ENCODE measurements at regions not wholly inside any gene's neighbourhood (a gene's known extent, or its start where the extent isn't known, plus 50 kb on each side); places are given as distances from the start of the nearest gene placed in this dataset.

DNA sequence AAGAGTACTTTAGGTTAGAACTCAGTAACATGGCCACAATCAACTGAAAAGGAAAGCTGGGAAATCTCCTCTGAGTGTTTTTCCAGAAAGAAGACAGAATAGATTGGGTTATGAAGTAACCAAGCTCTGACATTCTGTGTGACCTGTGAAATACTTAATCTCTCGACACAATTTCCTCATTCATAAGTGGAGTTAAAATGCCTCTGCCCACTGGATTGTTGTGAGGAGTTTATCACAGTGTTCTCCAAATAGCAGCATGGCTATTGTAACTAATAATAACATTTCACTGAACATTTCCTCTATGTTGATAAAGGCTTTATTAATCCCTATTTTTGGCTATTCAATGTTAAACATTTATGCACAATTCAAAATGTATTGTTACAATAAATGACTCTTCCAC is 311.0 kb downstream of the GABRB2 start:
- H3K27me3 ChIP-seq, result no peaks in the 10 kb centered on the region
- TF ChIP-seq, protein P1, sequence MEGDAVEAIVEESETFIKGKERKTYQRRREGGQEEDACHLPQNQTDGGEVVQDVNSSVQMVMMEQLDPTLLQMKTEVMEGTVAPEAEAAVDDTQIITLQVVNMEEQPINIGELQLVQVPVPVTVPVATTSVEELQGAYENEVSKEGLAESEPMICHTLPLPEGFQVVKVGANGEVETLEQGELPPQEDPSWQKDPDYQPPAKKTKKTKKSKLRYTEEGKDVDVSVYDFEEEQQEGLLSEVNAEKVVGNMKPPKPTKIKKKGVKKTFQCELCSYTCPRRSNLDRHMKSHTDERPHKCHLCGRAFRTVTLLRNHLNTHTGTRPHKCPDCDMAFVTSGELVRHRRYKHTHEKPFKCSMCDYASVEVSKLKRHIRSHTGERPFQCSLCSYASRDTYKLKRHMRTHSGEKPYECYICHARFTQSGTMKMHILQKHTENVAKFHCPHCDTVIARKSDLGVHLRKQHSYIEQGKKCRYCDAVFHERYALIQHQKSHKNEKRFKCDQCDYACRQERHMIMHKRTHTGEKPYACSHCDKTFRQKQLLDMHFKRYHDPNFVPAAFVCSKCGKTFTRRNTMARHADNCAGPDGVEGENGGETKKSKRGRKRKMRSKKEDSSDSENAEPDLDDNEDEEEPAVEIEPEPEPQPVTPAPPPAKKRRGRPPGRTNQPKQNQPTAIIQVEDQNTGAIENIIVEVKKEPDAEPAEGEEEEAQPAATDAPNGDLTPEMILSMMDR (IDR thresholded peaks at IDR 0.05 in 4 of 5, conservative IDR thresholded peaks at IDR 0.05 in 1 of 5), result no peak
- no peak for TF ChIP-seq POLR2A (IDR thresholded peaks at IDR 0.05)
- H3K9me3 ChIP-seq, result no peaks in the 10 kb centered on the region
- H3K4me3 ChIP-seq, result no peak overlapping the region
- ATAC-seq (no peak), DNase-seq (no peak)
- in situ Hi-C loops (cut with MboI; ENCODE audit: low sequenced_read_pairs in 4 of 4) (no loop called here), intact Hi-C loops (cut with DNase I; ENCODE audit: low total_unique reads) (no loop called here)
- H3K27ac ChIP-seq, result no peak overlapping the region
- H3K4me1 ChIP-seq, result no peaks in the 10 kb centered on the region
- no peaks in the 10 kb centered on the region for H3K36me3 ChIP-seq

DNA sequence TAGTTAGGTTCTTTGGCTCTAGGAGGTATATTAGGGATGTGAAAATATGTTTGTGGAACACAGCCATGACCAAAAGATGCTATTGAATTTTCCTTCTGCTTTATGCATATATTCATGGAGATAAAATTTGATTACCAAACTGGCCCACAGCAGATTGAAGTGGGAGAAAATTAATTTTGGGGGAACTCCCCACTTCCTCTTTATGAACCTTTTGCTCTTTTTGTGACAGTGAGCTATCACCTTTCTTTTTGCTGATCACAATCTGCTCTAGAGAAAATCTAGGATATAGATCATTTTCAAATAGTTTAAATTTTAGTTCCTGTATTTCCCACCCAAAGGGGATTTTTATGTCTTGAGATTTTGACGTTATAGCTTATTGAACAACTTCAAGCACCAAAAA is 313.0 kb downstream of the GABRB2 start:
- Histone ChIP-seq H3K4me1 (no peaks in the 10 kb centered on the region), H3K36me3 (no peaks in the 10 kb centered on the region), H3K4me3 (no peak overlapping the region), H3K27ac (no peak overlapping the region), H3K9me3 (no peaks in the 10 kb centered on the region), H3K27me3 (no peaks in the 10 kb centered on the region)
- intact Hi-C loops (cut with DNase I; ENCODE audit: low total_unique reads), result no loop called here
- no peak for ATAC-seq
- DNase-seq, result no peak
- in situ Hi-C loops (cut with MboI; ENCODE audit: low sequenced_read_pairs in 4 of 4), result no loop called here
- no peak for TF ChIP-seq POLR2A (IDR thresholded peaks at IDR 0.05)
- TF ChIP-seq, protein P1 (IDR thresholded peaks at IDR 0.05 in 4 of 5, conservative IDR thresholded peaks at IDR 0.05 in 1 of 5), result no peak

DNA sequence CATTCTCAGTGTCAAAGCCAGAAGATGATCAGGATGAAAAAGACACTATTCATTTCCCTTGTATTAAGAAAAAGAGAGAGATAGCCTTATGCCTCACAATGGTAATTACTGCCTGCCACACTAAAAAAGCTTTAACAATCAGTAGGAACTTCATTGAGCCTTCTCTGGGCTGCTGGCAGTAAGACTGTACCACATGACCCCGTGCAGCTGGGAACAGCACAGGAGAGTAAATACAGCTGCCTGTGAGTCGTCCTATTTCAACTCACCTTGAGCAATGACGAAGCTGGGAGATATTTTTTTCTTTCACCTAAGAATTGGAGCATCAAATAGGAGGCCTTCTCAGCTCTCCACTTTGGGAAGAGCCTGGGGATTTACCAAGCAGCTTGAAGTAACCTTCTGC is 316.3 kb downstream of the GABRB2 start:
- in situ Hi-C loops (cut with MboI; ENCODE audit: low sequenced_read_pairs in 4 of 4) (no loop called here), intact Hi-C loops (cut with DNase I; ENCODE audit: low total_unique reads) (no loop called here)
- Histone ChIP-seq H3K9me3 (no peaks in the 10 kb centered on the region), H3K27ac (no peak overlapping the region), H3K4me3 (no peak overlapping the region), H3K27me3 (no peaks in the 10 kb centered on the region), H3K36me3 (no peaks in the 10 kb centered on the region), H3K4me1 (no peaks in the 10 kb centered on the region)
- no peak for TF ChIP-seq POLR2A (IDR thresholded peaks at IDR 0.05)
- TF ChIP-seq, protein P1 (IDR thresholded peaks at IDR 0.05 in 4 of 5, conservative IDR thresholded peaks at IDR 0.05 in 1 of 5), result no peak
- no peak for ATAC-seq
- no peak for DNase-seq

DNA sequence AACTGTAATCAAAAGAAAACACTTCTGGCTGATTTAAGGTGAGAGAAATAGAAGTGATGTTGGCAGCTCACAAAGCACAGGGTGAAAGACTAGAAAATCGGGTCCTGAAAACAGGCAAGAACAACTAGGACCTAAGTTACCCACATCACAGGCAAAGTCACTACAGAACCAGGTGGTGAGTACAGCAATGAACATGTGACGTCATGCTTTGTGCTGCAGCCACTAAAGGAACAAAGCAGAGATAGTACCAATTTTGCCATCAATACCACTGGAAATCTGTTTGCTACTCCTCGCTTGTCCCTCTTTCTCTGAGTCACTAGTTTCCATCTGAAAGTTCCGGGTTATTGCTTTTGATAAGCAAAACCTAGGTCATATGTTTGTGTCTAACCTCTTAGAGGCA is 326.7 kb downstream of the GABRB2 start:
- intact Hi-C loops (cut with DNase I; ENCODE audit: low total_unique reads), result no loop called here
- DNase-seq, result no peak
- H3K36me3 ChIP-seq, result no peaks in the 10 kb centered on the region
- in situ Hi-C loops (cut with MboI; ENCODE audit: low sequenced_read_pairs in 4 of 4), result no loop called here
- no peaks in the 10 kb centered on the region for H3K27me3 ChIP-seq
- TF ChIP-seq POLR2A (IDR thresholded peaks at IDR 0.05), result no peak
- TF ChIP-seq, protein P1 (IDR thresholded peaks at IDR 0.05 in 4 of 5, conservative IDR thresholded peaks at IDR 0.05 in 1 of 5), result no peak
- no peak overlapping the region for H3K27ac ChIP-seq
- H3K4me1 ChIP-seq, result no peaks in the 10 kb centered on the region
- no peak overlapping the region for H3K4me3 ChIP-seq
- ATAC-seq, result no peak
- H3K9me3 ChIP-seq, result no peaks in the 10 kb centered on the region

DNA sequence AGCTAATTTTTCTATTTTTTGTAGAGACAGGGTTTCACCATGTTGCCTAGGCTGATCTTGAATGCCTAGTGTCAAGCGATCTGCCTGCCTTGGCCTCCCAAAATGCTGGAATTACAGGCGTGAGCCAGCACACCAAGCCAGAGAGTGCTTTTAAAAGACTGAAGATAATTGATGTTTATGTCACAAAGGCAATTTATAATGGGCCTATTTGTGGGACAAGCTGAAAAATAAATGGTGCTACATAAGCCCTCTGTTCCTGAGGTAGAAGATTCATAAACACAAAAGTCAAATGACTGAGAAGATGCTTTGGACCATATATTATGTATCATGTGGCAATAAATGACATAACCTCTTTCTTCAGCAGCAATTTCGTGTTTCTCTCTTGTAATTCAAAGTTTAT is 329.6 kb downstream of the GABRB2 start:
- TF ChIP-seq POLR2A (IDR thresholded peaks at IDR 0.05), result no peak
- TF ChIP-seq, protein P1 (IDR thresholded peaks at IDR 0.05 in 4 of 5, conservative IDR thresholded peaks at IDR 0.05 in 1 of 5), result no peak
- in situ Hi-C loops (cut with MboI; ENCODE audit: low sequenced_read_pairs in 4 of 4), result no loop called here

More for the DNA sequence above, 329.6 kb downstream of the GABRB2 start:
- no peak for ATAC-seq
- Histone ChIP-seq H3K36me3 (no peaks in the 10 kb centered on the region), H3K27ac (no peak overlapping the region), H3K27me3 (no peaks in the 10 kb centered on the region), H3K4me1 (no peaks in the 10 kb centered on the region), H3K9me3 (no peaks in the 10 kb centered on the region), H3K4me3 (no peak overlapping the region)
- intact Hi-C loops (cut with DNase I; ENCODE audit: low total_unique reads), result no loop called here
- DNase-seq, result no peak
